ENCODE measurements at regions not wholly inside any gene's neighbourhood (a gene's known extent, or its start where the extent isn't known, plus 50 kb on each side); places are given as distances from the start of the nearest gene placed in this dataset.

- no peak for TF ChIP-seq TEAD2 (tag; IDR thresholded peaks at IDR 0.05)
- no peak for TF ChIP-seq FOXA3 (CRISPR knock-in tag; conservative IDR thresholded peaks at IDR 0.05 in 1 of 2, IDR thresholded peaks at IDR 0.05 in 1 of 2)
- no peak for TF ChIP-seq ETS1 (conservative IDR thresholded peaks at IDR 0.05; ENCODE audit: control insufficient read depth, low read depth, low read length)
- no peak for TF ChIP-seq ILF3 (IDR thresholded peaks at IDR 0.05; ENCODE audit: borderline replicate concordance)
- TF ChIP-seq CTCF (IDR thresholded peaks at IDR 0.05 in 2 of 3, conservative IDR thresholded peaks at IDR 0.05 in 1 of 3; ENCODE audit: insufficient read depth in 2 of 3, low read depth in 1 of 3, low read length in 3 of 3), result no peak
- no peak for TF ChIP-seq MITF (IDR thresholded peaks at IDR 0.05)
- no peak for TF ChIP-seq SIN3A (IDR thresholded peaks at IDR 0.05; ENCODE audit: borderline replicate concordance in 2 of 2, control insufficient read depth in 1 of 2, low read depth in 2 of 2, low read length in 2 of 2)
- no peak for TF ChIP-seq CREB1 (IDR thresholded peaks at IDR 0.05)
- TF ChIP-seq CREB1 (CRISPR knock-in tag; IDR thresholded peaks at IDR 0.05), result no peak
These were observed 295.9 kb downstream of the TFEC start for GRCh38 chr7:115734641-115735040.
